GM12878 (cell line): ENCODE measurements at regions not wholly inside any gene's neighbourhood (a gene's known extent, or its start where the extent isn't known, plus 50 kb on each side); places are given as distances from the start of the nearest gene placed in this dataset.

Experiments
- ATAC-seq: fragments of 200-7000 bp; cut with Tn5 transposase; 3 replicates; pipeline ENCODE4 v1.9.1; 2020; ENCODE audit warnings: mild to moderate bottlenecking, moderate library complexity
- BruUV-seq: library from RNA; stranded (reverse); fragments of 400-500 nt; replicated peaks from 2 replicates; lab custom pipeline; 2021; lab: Mats Ljungman, UMichigan
- CTCF ChIA-PET: fragments of 300-600 bp; sonication (Branson Sonifier 250); formaldehyde crosslinking; extraction: SDS; loops from one replicate; lab custom pipeline; 2021; ENCODE audit warnings: inconsistent platforms; lab: Yijun Ruan, JAX
- POLR2A ChIA-PET: fragments of 350-600 bp; formaldehyde crosslinking; extraction: SDS; loops from one replicate; lab custom pipeline; 2021; ENCODE audit warnings: inconsistent platforms; lab: Charles Lee
- RAD21 ChIA-PET: fragments of 300-600 bp; sonication (Branson Sonifier 250); formaldehyde crosslinking; loops from one replicate; lab custom pipeline; 2023; ENCODE audit warnings: antibody characterized with exemption; ENCODE audit not compliant: unreplicated experiment; lab: Charles Lee
- SMC1A ChIA-PET: fragments of 300-600 bp; sonication (Branson Sonifier 250); formaldehyde crosslinking; loops from one replicate; lab custom pipeline; 2023; ENCODE audit not compliant: unreplicated experiment, uncharacterized antibody; lab: Charles Lee
- DNase-seq: peaks from one replicate; pipeline ENCODE4 v3.0.0-alpha.2; 2011; ENCODE audit warnings: low read depth, low spot score
- FAIRE-seq: peaks from 3 replicates; lab custom pipeline; 2011; peaks lifted over from hg19 to GRCh38; lab: Jason Lieb, UNC
- H2AFZ ChIP-seq: 2 replicates; pipeline ENCODE4 v1.6.0; 2011; ENCODE audit warnings: low read depth, low read length, control low read depth; ENCODE audit not compliant: control insufficient read depth
- H3K27ac ChIP-seq: 2 replicates; pipeline ENCODE4 v1.5.1; 2011; ENCODE audit warnings: control low read depth; ENCODE audit not compliant: control insufficient read depth, insufficient read depth
- H3K27me3 ChIP-seq, 2 experiments: replicated peaks in 1 of 2; 2 replicates each; pipeline versions ENCODE4 v1.6.0 to v1.6.1; 2011; ENCODE audit warnings: low read length in 1 of 2; ENCODE audit not compliant: control insufficient read depth in 2 of 2, insufficient read depth in 2 of 2
- H3K36me3 ChIP-seq, 2 experiments: 2 replicates each; pipeline ENCODE4 v1.5.1; 2011; ENCODE audit warnings: low read length in 1 of 2; ENCODE audit not compliant: control insufficient read depth in 2 of 2, insufficient read depth in 2 of 2
- H3K4me1 ChIP-seq: 2 replicates; pipeline ENCODE4 v1.6.1; 2011; ENCODE audit warnings: mild to moderate bottlenecking, low read length, moderate library complexity, mixed read lengths; ENCODE audit not compliant: control insufficient read depth, insufficient read depth
- H3K4me2 ChIP-seq: 2 replicates; pipeline ENCODE4 v1.6.0; 2011; ENCODE audit warnings: control low read depth; ENCODE audit not compliant: control insufficient read depth, insufficient read depth
- H3K4me3 ChIP-seq: fragments of 200-600 bp; sonication (generic); 2 replicates; pipeline ENCODE4 v1.5.1; 2016
- H3K79me2 ChIP-seq: 2 replicates; pipeline ENCODE4 v1.6.0; 2011; ENCODE audit warnings: low read length; ENCODE audit not compliant: control insufficient read depth, insufficient read depth
- H3K9ac ChIP-seq: 2 replicates; pipeline ENCODE4 v1.8.0; 2011; ENCODE audit warnings: low read length, control low read depth, mixed read lengths; ENCODE audit not compliant: control insufficient read depth, insufficient read depth
- H3K9me3 ChIP-seq: replicated peaks from 3 replicates; pipeline ENCODE4 v1.5.1; 2011; ENCODE audit warnings: mild to moderate bottlenecking, low read length; ENCODE audit not compliant: control insufficient read depth, insufficient read depth
- H4K20me1 ChIP-seq: 2 replicates; pipeline ENCODE4 v1.6.0; 2011; ENCODE audit not compliant: control insufficient read depth, insufficient read depth
- CEBPB ChIP-seq, 2 experiments: fragments of 150-350 bp in 1 of 2; IDR thresholded peaks; 2 replicates each; pipeline ENCODE4 v1.6.1; 2012 to 2014; ENCODE audit warnings: low read depth in 2 of 2, low read length in 2 of 2, borderline replicate concordance in 1 of 2, inconsistent platforms in 1 of 2
- NR2C2 ChIP-seq: IDR thresholded peaks from 2 replicates; pipeline ENCODE4 v1.6.1; 2011; ENCODE audit warnings: borderline replicate concordance, low read depth; ENCODE audit not compliant: control insufficient read depth, insufficient read length
- PAX5 ChIP-seq: IDR thresholded peaks from 2 replicates; pipeline ENCODE4 v1.6.1; 2011; ENCODE audit warnings: low read depth, low read length, borderline replicate concordance
- RAD51 ChIP-seq: fragments of 450-650 bp; IDR thresholded peaks from 2 replicates; pipeline ENCODE4 v1.6.1; 2016; ENCODE audit warnings: moderate library complexity, mild to moderate bottlenecking, inconsistent platforms
- SMAD5 ChIP-seq: IDR thresholded peaks from 2 replicates; pipeline ENCODE4 v1.6.1; 2016; ENCODE audit warnings: antibody characterized with exemption, low read depth
- ZZZ3 ChIP-seq: IDR thresholded peaks from 2 replicates; pipeline ENCODE4 v1.6.1; 2011; ENCODE audit warnings: low read depth; ENCODE audit not compliant: control insufficient read depth, insufficient read length
- WGBS: methylation state at CpG from one replicate; pipeline ENCODE4 v1.1.6; 2016; ENCODE audit warnings: low lambda C conversion rate; ENCODE audit not compliant: insufficient replicate concordance, insufficient coverage; ENCODE audit errors: missing lambda C conversion rate; 5-methylcytosine and 5-hydroxymethylcytosine counted together
- in situ Hi-C: fragments of 300-500 bp; cut with MboI; formaldehyde crosslinking; loops from 9 replicates; pipeline ENCODE4 v1.14.3; 2018; ENCODE audit warnings: mixed read lengths
- intact Hi-C: fragments of 100-400 bp; cut with micrococcal nuclease; formaldehyde crosslinking; loops from one replicate; pipeline ENCODE4 v1.14.2; 2022; ENCODE audit not compliant: unreplicated experiment
- TF ChIP-seq, protein P1 (sequence below): IDR thresholded peaks from 2 replicates; pipeline ENCODE4 v1.6.1; 2012; ENCODE audit warnings: mild to moderate bottlenecking, low read depth, low read length
- TF ChIP-seq, protein P2 (sequence below): fragments of 150-350 bp; IDR thresholded peaks from 2 replicates; pipeline ENCODE4 v1.6.1; 2014; ENCODE audit warnings: mild to moderate bottlenecking, low read depth, low read length

DNA sequence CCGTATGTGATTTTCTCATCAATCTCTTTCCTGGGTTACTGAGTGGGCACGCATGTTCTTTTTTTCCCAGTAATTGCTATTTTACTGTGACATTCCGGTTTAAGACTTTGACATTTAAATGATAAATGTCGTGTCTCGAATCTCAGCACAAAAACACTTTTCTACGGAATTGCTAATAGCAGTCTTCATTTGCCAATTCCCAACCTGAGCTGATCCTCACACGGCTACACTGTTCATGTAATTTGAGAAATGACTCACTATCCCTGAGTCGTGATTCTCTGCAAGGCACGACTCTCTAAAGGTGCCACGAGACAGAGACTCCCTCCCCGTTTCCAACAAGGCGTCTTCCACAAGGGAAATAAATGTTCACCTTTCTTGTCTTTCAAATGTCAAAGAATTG, 88.7 kb upstream of the USP29 start:
- CTCF ChIA-PET, result no interaction called here
- WGBS, result 52% methylated on average over 12 of the region's 12 CpGs
- ATAC-seq, result no peak
- no TSS peak for BruUV-seq
- no peaks in the 10 kb centered on the region for H4K20me1 ChIP-seq
- H3K27ac ChIP-seq, result no peak overlapping the region
- no peak for FAIRE-seq
- H3K27me3 ChIP-seq, result no peaks in the 10 kb centered on the region
- POLR2A ChIA-PET, result no interaction called here
- DNase-seq, result no peak
- RAD21 ChIA-PET, result no interaction called here
- no peak overlapping the region for H3K9ac ChIP-seq
- intact Hi-C loops (no loop called here), in situ Hi-C loops (no loop called here)
- H3K4me1 ChIP-seq, result no peaks in the 10 kb centered on the region
- H3K9me3 ChIP-seq, result no peaks in the 10 kb centered on the region; the same call in 2 of the 3 replicates
- SMC1A ChIA-PET, result no interaction called here
- H3K4me2 ChIP-seq, result no peak overlapping the region
- no peaks in the 10 kb centered on the region for H3K79me2 ChIP-seq
- H3K4me3 ChIP-seq, result no peak overlapping the region
- no peak overlapping the region for H2AFZ ChIP-seq
- H3K36me3 ChIP-seq, result no peaks in the 10 kb centered on the region
- TF ChIP-seq, protein P1, sequence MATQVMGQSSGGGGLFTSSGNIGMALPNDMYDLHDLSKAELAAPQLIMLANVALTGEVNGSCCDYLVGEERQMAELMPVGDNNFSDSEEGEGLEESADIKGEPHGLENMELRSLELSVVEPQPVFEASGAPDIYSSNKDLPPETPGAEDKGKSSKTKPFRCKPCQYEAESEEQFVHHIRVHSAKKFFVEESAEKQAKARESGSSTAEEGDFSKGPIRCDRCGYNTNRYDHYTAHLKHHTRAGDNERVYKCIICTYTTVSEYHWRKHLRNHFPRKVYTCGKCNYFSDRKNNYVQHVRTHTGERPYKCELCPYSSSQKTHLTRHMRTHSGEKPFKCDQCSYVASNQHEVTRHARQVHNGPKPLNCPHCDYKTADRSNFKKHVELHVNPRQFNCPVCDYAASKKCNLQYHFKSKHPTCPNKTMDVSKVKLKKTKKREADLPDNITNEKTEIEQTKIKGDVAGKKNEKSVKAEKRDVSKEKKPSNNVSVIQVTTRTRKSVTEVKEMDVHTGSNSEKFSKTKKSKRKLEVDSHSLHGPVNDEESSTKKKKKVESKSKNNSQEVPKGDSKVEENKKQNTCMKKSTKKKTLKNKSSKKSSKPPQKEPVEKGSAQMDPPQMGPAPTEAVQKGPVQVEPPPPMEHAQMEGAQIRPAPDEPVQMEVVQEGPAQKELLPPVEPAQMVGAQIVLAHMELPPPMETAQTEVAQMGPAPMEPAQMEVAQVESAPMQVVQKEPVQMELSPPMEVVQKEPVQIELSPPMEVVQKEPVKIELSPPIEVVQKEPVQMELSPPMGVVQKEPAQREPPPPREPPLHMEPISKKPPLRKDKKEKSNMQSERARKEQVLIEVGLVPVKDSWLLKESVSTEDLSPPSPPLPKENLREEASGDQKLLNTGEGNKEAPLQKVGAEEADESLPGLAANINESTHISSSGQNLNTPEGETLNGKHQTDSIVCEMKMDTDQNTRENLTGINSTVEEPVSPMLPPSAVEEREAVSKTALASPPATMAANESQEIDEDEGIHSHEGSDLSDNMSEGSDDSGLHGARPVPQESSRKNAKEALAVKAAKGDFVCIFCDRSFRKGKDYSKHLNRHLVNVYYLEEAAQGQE, result no peak
- TF ChIP-seq CEBPB (IDR thresholded peaks at IDR 0.05; ENCODE audit: borderline replicate concordance in 1 of 2, low read depth in 2 of 2, low read length in 2 of 2), result no peak

DNA sequence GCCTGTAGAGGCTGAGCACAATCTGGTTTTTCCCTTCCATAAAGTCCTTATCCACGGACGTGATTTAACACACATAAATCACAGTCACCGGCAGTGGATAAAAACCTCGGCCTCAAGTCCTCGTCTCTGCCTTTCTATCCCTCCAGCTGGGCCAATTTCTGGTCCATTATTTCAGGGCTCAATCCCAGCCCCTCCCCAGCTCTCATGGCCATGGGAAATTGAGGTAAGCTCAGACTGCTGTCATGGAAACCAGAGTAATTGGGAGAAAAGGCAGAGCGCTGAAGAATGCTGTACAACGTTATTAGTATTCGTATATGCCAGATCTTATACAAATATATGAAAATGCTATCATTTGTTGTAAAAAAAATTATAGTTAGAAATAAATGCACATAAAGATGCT, 86.2 kb upstream of the USP29 start:
- Histone ChIP-seq H2AFZ (no peak overlapping the region), H4K20me1 (no peaks in the 10 kb centered on the region), H3K9me3 (no peaks in the 10 kb centered on the region; the same call in 2 of the 3 replicates), H3K4me1 (no peaks in the 10 kb centered on the region), H3K4me3 (no peak overlapping the region), H3K27me3 (no peaks in the 10 kb centered on the region), H3K4me2 (no peak overlapping the region), H3K9ac (no peak overlapping the region), H3K27ac (no peak overlapping the region), H3K36me3 (no peaks in the 10 kb centered on the region), H3K79me2 (no peaks in the 10 kb centered on the region)
- CTCF ChIA-PET, result no interaction called here
- FAIRE-seq (no peak), ATAC-seq (no peak), DNase-seq (no peak)
- RAD21 ChIA-PET, result no interaction called here
- SMC1A ChIA-PET, result no interaction called here
- intact Hi-C loops, result no loop called here
- BruUV-seq, result no TSS peak
- WGBS, result 54% methylated on average over 8 of the region's 8 CpGs
- POLR2A ChIA-PET, result no interaction called here
- in situ Hi-C loops, result no loop called here
- TF ChIP-seq ZZZ3 (no peak), RAD51 (no peak), NR2C2 (no peak), SMAD5 (no peak), PAX5 (no peak)
- TF ChIP-seq, protein P2, sequence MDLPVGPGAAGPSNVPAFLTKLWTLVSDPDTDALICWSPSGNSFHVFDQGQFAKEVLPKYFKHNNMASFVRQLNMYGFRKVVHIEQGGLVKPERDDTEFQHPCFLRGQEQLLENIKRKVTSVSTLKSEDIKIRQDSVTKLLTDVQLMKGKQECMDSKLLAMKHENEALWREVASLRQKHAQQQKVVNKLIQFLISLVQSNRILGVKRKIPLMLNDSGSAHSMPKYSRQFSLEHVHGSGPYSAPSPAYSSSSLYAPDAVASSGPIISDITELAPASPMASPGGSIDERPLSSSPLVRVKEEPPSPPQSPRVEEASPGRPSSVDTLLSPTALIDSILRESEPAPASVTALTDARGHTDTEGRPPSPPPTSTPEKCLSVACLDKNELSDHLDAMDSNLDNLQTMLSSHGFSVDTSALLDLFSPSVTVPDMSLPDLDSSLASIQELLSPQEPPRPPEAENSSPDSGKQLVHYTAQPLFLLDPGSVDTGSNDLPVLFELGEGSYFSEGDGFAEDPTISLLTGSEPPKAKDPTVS, result no peak
